ENCODE measurements at regions not wholly inside any gene's neighbourhood (a gene's known extent, or its start where the extent isn't known, plus 50 kb on each side); places are given as distances from the start of the nearest gene placed in this dataset.

GRCh38 chr3:177300842-177301241 is 103.6 kb upstream of the TBL1XR1 start:
- DNase-seq (ENCODE audit: low read depth): no peak

- DNase-seq (ENCODE audit: low read depth): no peak
Measured at GRCh38 chr3:177306252-177306651, 109.0 kb upstream of the TBL1XR1 start.

- DNase-seq (ENCODE audit: low read depth): no peak
Measured at GRCh38 chr3:177307391-177307790, 110.1 kb upstream of the TBL1XR1 start.

- DNase-seq (ENCODE audit: low read depth): no peak
Measured at GRCh38 chr3:177307826-177308225, 110.5 kb upstream of the TBL1XR1 start.

- DNase-seq (ENCODE audit: low read depth): no peak
Measured at GRCh38 chr3:177308286-177308685, 111.0 kb upstream of the TBL1XR1 start.

- no peak for DNase-seq (ENCODE audit: low read depth)
Measured at GRCh38 chr3:177308911-177309310, 111.6 kb upstream of the TBL1XR1 start.

GRCh38 chr3:177312491-177312890 is 115.2 kb upstream of the TBL1XR1 start:
- DNase-seq (ENCODE audit: low read depth): no peak

- DNase-seq (ENCODE audit: low read depth): no peak
Measured at GRCh38 chr3:177314897-177315296, 117.6 kb upstream of the TBL1XR1 start.

- no peak for DNase-seq (ENCODE audit: low read depth)
Measured at GRCh38 chr3:177317247-177317646, 120.0 kb upstream of the TBL1XR1 start.

GRCh38 chr3:177318559-177318958 is 121.3 kb upstream of the TBL1XR1 start:
- DNase-seq (ENCODE audit: low read depth): no peak

GRCh38 chr3:177320765-177321247 is 123.5 kb upstream of the TBL1XR1 start:
- no peak for DNase-seq (ENCODE audit: low read depth)

GRCh38 chr3:177321819-177322218 is 124.5 kb upstream of the TBL1XR1 start:
- DNase-seq (ENCODE audit: low read depth): no peak

- DNase-seq (ENCODE audit: low read depth): no peak
Measured at GRCh38 chr3:177322881-177323280, 125.6 kb upstream of the TBL1XR1 start.

GRCh38 chr3:177329854-177330253 is 132.6 kb upstream of the TBL1XR1 start:
- no peak for DNase-seq (ENCODE audit: low read depth)

- DNase-seq (ENCODE audit: low read depth): no peak
Measured at GRCh38 chr3:177330779-177331178, 133.5 kb upstream of the TBL1XR1 start.

- DNase-seq (ENCODE audit: low read depth): no peak
Measured at GRCh38 chr3:177331203-177331835, 134.0 kb upstream of the TBL1XR1 start.

- DNase-seq (ENCODE audit: low read depth): no peak
Measured at GRCh38 chr3:177332955-177333354, 135.7 kb upstream of the TBL1XR1 start.

GRCh38 chr3:177333533-177334520 is 136.5 kb upstream of the TBL1XR1 start:
- DNase-seq (ENCODE audit: low read depth): no peak

GRCh38 chr3:177334803-177335202 is 137.5 kb upstream of the TBL1XR1 start:
- DNase-seq (ENCODE audit: low read depth): no peak

- DNase-seq (ENCODE audit: low read depth): no peak
Measured at GRCh38 chr3:177335728-177336127, 138.4 kb upstream of the TBL1XR1 start.

GRCh38 chr3:177336873-177337450 is 139.7 kb upstream of the TBL1XR1 start:
- DNase-seq (ENCODE audit: low read depth): no peak

GRCh38 chr3:177337541-177338331 is 140.5 kb upstream of the TBL1XR1 start:
- DNase-seq (ENCODE audit: low read depth): no peak
